ENCODE measurements at regions not wholly inside any gene's neighbourhood (a gene's known extent, or its start where the extent isn't known, plus 50 kb on each side); places are given as distances from the start of the nearest gene placed in this dataset.

DNA sequence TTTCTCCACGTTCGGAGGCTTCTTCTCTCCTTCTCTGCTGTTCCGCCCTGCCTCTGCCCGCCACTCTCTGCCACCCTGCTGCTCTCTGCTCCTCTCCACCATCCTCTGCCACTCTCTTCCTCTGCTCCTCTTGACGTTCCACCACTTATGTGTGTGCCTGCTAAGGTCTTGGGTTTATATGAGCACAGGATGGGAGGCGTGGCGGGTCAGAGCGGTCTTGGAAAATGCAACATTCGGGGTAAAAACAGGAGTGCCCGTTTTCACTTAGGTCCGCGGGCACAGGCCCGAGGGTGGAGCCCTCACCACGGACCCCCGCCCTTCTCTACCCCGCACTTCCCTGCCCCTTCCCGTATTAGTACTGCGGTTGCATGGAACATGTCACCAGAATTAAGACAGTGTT lies 114.4 kb upstream of the FBXL7 start:
- TF ChIP-seq POLR2A (IDR thresholded peaks at IDR 0.05; ENCODE audit: low read length) (no peak), GATA1 (IDR thresholded peaks at IDR 0.05; ENCODE audit: low read depth, low read length) (no peak)
